DLD1 (cell line): ENCODE measurements at regions not wholly inside any gene's neighbourhood (a gene's known extent, or its start where the extent isn't known, plus 50 kb on each side); places are given as distances from the start of the nearest gene placed in this dataset.
"Not testable (repeated sequence)": the region's sequence is repeated elsewhere in the genome, so short reads cannot be mapped to it uniquely, and the experiment has no call there.

Source experiments
- in situ Hi-C: cut with HindIII; loops from 2 replicates; pipeline ENCODE4 v1.10.0; 2017; ENCODE audit warnings: low sequenced_read_pairs

GRCh38 chr4:73671348-73671747 lies 51.1 kb upstream of the RASSF6 start:
- in situ Hi-C loops: not testable (repeated sequence)

- in situ Hi-C loops: no loop called here
These were observed 53.0 kb upstream of the RASSF6 start for GRCh38 chr4:73673286-73673685.

DNA sequence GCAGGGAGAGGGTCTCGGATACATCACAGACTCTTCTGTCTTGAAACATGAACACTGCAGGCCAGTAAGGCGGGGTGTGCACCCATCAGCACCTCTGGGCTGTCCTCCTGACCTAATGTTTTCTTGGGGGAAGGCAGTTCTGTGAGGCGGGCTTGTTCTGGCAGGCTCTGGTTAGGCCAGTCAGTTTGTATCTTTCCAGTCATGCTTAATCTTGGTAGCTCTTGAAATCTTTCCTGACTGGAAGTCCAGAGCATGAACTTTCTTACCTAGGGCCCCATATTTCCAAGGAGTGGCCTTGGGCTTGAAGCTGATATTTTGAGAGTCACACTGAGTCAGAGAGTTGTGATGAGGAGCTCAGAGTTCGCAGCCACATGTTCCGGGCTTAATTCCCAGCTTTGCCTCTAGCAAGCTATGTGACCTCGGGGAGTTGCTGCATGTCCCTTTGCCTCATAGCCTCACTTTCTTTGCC lies 54.2 kb upstream of the RASSF6 start:
- in situ Hi-C loops: no loop called here

GRCh38 chr4:73675623-73676022 lies 55.4 kb upstream of the RASSF6 start:
- in situ Hi-C loops: loop anchor here (25.0 kb wide), 1 partner anchor 462 kb away; no protein-coding TSS in a partner anchor

GRCh38 chr4:73676136-73676535 lies 55.9 kb upstream of the RASSF6 start:
- in situ Hi-C loops: loop anchor here (25.0 kb wide), 1 partner anchor 461 kb away; no protein-coding TSS in a partner anchor

- in situ Hi-C loops: loop anchor here (25.0 kb wide), 1 partner anchor 460 kb away; no protein-coding TSS in a partner anchor
These were observed 56.7 kb upstream of the RASSF6 start for GRCh38 chr4:73676861-73677323.

- in situ Hi-C loops: loop anchor here (25.0 kb wide), 1 partner anchor 457 kb away; no protein-coding TSS in a partner anchor
These were observed 59.6 kb upstream of the RASSF6 start for GRCh38 chr4:73679836-73680235.

- in situ Hi-C loops: loop anchor here (25.0 kb wide), 1 partner anchor 456 kb away; no protein-coding TSS in a partner anchor
These were observed 58.6 kb upstream of the CXCL8 start for GRCh38 chr4:73681776-73682175.

DNA sequence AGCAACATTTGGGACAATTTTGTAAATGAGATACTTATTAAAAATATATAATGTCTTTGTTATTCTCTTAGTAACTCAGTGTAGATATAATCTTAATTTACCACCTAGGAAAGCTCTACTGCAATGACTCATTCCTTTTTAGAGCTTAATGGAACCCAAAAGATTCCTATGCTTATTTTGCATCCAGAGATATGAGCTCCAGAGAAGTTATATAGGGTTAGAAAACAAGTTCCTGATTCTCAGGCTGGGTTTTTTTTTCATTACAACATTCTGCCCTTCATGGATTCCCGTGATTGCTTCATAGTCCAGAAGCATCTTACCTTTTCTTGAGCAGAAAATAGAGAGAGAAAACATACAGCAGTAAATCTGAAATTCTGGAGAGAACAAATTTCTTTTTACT lies 57.9 kb upstream of the CXCL8 start:
- in situ Hi-C loops: loop anchor here (25.0 kb wide), 1 partner anchor 455 kb away; no protein-coding TSS in a partner anchor

DNA sequence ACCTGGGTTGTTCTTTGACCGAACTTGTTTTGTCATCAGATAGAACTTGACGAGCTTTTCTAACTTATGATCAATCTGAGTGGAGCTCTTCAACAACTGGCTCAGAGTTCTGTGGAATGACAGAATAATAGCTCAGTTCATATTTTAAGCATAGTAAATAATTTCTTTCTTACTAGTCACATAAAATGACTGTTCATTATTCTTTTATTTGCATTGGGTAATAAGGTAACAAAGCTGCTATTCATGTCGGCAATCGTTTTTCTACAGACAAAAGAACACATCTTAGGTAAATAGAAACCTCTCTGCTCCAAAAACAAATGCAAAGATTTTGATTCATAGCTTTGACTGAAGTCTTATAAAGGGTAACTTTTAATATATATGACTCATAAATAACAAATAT lies 57.3 kb upstream of the CXCL8 start:
- in situ Hi-C loops: loop anchor here (25.0 kb wide), 1 partner anchor 454 kb away; no protein-coding TSS in a partner anchor

DNA sequence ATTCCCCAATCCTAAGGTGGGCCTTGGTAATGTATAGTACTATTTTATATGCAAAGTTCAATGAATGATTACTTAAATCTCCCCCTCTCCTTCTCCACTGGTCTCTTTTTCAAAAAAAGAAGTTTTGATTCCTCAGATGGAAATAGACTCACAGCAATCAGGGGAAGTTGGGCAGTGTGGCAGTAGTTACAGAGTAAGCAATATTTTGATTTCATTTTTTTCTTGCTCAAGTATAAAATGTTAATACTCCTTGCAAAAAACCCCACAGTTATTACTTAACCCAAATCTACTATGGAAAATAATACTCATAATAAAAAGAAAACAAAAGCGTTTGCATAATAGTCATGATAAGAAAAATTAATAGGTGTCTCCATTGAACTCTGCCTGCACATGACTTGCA lies 56.9 kb upstream of the CXCL8 start:
- in situ Hi-C loops: loop anchor here (25.0 kb wide), 1 partner anchor 454 kb away; no protein-coding TSS in a partner anchor

- in situ Hi-C loops: loop anchor here (25.0 kb wide), 1 partner anchor 453 kb away; no protein-coding TSS in a partner anchor
These were observed 56.3 kb upstream of the CXCL8 start for GRCh38 chr4:73684097-73684496.

- in situ Hi-C loops: loop anchor here (25.0 kb wide), 1 partner anchor 452 kb away; no protein-coding TSS in a partner anchor
These were observed 55.3 kb upstream of the CXCL8 start for GRCh38 chr4:73685052-73685451.

DNA sequence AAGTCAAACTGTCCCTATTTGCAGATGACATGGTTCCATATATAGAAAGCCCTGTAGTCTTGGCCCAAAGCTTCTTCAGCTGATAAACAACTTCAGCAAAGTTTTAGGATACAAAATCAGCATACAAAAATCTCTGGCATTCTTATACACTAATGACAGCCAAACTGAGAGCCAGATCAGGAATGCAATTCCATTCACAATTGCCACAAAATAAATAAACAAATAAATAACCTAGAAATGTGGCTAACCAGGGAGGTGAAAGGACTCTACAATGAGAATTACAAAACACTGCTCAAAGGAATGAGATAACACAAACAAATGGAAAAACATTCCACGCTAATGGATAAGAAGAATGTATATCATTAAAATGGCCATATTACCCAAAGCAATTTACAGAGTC lies 52.9 kb upstream of the CXCL8 start:
- in situ Hi-C loops: loop anchor here (25.0 kb wide), 1 partner anchor 450 kb away; no protein-coding TSS in a partner anchor

DNA sequence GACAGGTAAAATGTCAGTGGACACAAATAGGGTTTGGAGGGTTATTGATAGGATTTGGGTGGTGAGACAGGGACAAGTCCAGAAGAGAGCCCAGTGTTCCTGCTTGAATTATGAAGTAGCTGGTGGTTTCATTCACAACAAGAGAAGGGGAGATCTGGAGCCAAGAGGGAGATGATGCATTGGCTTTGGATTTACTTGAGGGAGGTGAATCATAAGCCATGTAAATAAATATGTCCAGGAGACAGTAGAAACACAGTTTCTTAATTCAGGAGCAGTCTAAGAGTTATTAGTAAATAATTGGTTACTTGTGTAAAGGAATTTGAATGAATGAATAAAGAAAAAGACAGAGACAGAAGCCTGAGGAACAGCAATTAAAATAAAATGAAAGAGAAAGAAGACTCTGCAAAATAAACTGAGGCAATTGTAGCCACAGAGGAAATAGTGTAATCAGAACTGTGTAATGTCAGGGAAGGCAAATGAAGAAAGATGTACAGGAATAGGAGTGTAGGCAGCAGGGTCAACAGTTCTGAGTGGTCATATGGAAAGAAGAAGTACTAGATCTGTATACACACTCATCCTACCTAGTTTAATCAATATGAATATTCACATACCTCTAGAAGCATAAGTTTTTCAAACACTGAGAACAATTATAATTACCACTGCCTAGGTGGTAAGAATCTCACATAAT lies 50.2 kb upstream of the CXCL8 start:
- in situ Hi-C loops: loop anchor here (25.0 kb wide), 1 partner anchor 447 kb away; no protein-coding TSS in a partner anchor
